ENCODE measurements at regions not wholly inside any gene's neighbourhood (a gene's known extent, or its start where the extent isn't known, plus 50 kb on each side); places are given as distances from the start of the nearest gene placed in this dataset.

DNA sequence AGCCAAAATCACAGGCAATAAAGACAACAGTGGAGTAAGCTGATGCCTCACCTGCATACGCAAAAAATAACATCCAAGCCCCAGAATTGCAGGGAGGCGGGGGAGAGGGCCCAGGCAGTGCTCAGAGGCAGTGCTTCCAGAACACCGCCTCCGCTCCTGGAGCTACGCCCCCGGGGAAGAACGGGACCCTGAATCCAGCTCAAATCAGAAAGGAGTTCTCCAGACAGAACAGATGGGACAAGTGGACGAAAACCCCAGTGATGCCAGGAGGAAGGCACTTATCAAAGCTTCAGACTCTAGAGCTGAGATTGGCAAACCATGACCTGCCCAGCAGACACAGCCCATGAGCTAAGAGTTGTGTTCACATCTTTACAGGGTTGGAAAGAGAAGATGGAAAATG is 683.9 kb downstream of the TBC1D22A start:
- in situ Hi-C loops (cut with HindIII; ENCODE audit: low pct_unique_long_range_greater_than_20kb, low sequenced_read_pairs) = no loop called here
- no peak for DNase-seq (ENCODE audit: low read depth, low spot score)

DNA sequence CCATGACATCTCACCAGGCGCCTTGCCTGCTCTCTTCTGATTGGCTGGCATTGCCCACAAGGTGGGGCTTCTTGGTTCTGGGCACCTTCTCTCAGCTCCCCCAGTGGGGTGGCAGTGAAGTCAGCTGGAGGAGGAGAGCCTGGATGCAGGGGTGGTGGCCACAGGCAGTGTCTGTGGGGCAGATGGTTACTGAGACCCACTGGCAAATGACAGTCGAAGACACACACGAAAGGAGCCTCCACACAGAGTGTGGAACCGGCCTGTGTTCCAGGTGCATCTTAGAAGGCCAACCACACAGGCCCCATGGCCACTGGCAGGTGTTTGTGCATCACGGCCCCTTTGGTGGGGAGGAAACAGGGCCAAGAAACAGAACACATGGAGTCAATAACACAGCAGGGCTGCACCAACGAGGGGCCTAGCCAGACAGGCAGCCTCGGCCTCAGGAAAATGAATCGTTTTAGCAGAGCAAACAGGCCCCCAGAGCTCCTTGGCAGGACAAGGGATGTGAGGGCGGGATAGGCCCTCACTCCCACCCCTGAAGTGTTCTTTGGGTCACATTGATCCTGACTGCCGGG is 683.4 kb downstream of the TBC1D22A start:
- in situ Hi-C loops (cut with HindIII; ENCODE audit: low pct_unique_long_range_greater_than_20kb, low sequenced_read_pairs) = no loop called here
- DNase-seq (ENCODE audit: low read depth, low spot score) = no peak

DNA sequence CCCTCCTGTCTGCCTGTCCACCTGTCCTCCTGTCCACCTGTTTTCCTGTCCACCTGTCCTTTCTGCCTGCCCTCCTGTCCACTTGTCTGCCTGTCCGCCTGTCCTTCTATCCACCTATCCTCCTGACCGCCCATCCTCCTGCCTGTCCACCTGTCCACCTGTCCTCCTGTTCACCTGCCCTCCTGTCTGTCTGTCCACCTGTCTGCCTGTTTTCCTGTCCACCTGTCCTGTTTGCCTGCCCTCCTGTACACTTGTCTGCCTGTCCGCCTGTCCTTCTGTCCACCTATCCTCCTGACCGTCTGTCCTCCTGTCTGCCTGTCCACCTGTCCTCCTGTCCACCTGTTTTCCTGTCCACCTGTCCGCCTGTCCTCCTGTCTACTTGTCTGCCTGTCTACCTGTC is 682.8 kb downstream of the TBC1D22A start:
- in situ Hi-C loops (cut with HindIII; ENCODE audit: low pct_unique_long_range_greater_than_20kb, low sequenced_read_pairs) = no loop called here

DNA sequence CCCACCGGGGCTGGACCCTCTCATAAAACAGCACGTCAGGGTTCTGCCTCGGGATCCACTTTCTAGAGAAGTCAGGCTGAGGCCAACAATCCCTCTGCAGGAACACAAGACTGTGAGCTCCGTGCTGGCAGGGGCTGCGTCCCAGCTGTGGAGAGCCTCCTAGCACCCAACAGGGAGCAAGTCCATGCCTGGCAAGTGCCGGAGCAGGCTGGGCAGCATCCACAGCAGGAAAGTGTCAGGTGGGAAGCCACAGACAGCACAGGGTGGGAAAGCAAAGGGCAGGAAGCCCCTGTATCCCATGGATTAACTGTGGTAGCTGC is 682.3 kb downstream of the TBC1D22A start:
- DNase-seq (ENCODE audit: low read depth, low spot score) = no peak
- in situ Hi-C loops (cut with HindIII; ENCODE audit: low pct_unique_long_range_greater_than_20kb, low sequenced_read_pairs) = no loop called here

More for the DNA sequence above, 682.8 kb downstream of the TBC1D22A start:
- DNase-seq (ENCODE audit: low read depth, low spot score) = no peak

DNA sequence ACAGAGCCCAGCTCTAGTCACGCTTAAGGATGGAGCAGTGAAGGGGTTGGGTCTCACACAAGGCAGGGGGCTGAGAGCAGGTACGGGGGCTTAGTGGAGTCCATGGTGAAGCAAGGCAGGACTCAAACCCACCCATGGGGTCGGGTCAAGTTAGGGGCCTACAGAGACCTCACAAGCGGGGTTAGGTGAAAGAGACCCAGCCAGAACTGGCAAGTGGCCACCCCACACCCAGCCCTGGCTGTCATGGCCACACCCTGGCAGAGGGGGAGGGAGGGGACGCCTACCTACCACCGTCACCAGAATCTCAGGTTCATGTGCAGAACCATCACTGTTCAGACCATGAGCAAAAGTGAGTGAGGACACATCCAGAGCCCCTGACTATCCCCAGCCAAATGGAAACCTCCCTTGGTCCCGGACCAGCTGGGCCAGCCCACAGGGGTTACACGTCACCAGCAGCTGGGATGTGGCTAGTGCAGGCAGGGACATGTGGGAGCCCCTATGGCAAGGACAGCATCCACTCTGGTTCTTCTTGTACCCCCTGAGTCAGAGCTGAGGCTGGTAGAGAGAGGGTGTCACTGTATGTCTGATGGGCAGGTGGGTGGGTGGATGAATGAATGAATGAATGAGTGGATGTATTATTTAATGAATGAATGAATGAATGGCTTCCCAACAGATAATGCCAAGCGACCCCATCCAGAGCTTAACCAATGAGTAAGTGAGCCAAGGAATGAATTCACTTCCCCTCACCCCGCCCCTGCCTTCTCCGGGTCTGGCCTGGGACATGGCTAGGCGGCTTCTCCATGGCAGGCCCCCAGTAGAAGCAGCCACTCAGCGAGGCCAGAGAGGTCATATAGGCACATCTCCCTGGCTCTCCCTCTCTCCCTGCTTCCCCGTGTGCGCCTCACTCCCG is 681.6 kb downstream of the TBC1D22A start:
- in situ Hi-C loops (cut with HindIII; ENCODE audit: low pct_unique_long_range_greater_than_20kb, low sequenced_read_pairs) = no loop called here
- no peak for DNase-seq (ENCODE audit: low read depth, low spot score)

DNA sequence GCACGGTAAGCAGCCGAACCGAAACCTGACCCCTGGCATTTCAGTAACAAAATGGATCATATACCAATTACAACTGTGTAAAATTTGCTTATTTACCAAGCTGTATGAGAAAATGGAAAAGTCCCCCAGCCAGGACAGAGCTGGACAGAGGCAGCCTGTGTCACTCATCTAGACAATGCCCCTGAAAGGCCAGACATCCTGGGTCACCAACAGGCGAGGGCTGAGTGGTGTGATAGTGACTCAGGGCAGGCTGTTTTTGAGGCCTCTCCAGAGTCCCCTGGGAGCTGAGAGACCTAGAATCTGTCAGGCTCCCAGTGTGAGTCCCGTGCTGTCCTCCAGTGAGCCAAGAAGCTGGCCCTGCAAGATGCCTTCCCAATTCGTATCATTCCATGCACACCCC is 680.4 kb downstream of the TBC1D22A start:
- in situ Hi-C loops (cut with HindIII; ENCODE audit: low pct_unique_long_range_greater_than_20kb, low sequenced_read_pairs) = no loop called here
- DNase-seq (ENCODE audit: low read depth, low spot score) = no peak

DNA sequence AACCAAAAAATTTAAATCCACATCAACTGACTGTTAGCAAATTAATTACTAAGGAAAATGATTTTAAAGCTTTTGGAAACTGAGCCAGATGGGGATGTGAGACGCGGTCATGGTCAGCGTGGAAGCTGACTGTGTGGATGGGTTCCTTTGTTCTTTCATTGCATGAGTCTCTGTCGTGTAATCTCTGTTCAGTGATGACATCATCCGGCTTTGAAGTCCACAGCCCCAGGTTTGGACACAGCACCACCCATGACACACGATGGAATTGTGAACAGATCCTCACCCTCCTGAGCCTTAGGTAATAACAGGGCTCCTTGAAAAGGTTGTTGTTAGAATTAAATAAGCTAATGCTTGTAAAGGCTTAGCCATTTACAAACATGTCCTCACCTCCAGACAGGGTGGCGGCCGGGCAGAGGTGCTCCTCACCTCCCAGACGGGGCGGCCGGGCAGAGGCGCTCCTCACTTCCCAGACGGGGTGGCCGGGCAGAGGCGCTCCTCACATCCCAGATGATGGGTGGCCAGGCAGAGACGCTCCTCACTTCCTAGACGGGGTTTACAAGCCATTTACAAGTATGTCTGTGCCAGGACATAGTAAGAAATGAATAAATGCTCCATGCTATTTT is 677.3 kb downstream of the TBC1D22A start:
- no peak for DNase-seq (ENCODE audit: low read depth, low spot score)
- in situ Hi-C loops (cut with HindIII; ENCODE audit: low pct_unique_long_range_greater_than_20kb, low sequenced_read_pairs) = no loop called here

DNA sequence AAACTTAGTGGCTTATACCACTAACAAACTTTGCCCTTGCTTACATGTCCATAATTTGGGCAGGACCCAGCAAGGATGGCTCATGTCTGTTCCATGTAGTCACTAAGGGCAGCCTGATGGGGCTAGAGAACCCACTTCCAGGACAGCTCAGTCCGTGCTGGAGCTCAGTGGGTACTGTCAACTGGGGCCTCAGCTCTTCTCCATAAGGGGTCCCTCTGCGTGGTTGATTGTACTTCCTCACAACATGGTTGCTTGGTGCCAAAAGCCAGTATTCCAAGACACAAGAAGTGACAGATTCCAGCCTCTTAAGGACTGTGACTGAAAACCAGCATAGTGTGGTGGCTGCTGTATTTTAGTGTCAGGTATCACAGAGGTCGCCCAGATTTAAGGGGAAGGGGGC is 675.2 kb downstream of the TBC1D22A start:
- DNase-seq (ENCODE audit: low read depth, low spot score) = no peak
- in situ Hi-C loops (cut with HindIII; ENCODE audit: low pct_unique_long_range_greater_than_20kb, low sequenced_read_pairs) = no loop called here

DNA sequence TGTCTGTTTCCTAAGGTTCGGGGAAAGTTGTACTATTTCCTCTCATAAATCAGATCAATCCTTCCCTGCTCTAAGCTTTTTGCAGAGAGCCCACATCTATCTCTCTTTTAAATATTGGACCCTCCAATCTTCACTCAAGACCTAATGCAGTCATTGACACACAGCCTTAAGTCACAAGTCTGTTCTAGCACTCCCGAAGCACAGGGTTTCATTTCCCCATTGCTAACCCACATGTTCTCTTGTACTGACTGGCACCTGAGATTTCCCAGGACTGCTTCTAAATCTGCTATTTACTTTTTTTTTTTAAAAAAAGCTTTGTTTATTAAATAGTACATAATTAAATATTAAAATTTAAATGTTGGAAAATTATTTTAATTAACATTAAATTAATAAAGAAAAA is 674.7 kb downstream of the TBC1D22A start:
- in situ Hi-C loops (cut with HindIII; ENCODE audit: low pct_unique_long_range_greater_than_20kb, low sequenced_read_pairs) = no loop called here

DNA sequence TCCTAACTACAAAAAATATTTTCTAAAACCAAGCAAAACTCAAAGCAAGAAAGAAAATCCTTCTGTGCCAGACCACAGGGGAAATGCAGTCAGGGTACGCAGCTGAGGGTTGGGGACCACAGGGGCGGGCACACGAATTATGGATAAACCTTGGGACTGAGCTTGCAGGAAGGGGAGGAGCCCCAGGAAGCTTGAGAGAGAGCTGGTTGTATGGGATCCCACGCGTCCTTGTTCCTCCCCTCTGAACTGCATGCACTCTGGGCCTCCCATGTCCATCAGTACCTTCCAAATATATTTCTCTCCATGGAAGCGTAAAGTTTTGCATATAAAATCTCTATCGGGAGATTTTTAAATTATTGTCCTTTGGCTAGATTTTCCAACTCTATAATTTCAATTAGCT is 673.4 kb downstream of the TBC1D22A start:
- no peak for DNase-seq (ENCODE audit: low read depth, low spot score)
- in situ Hi-C loops (cut with HindIII; ENCODE audit: low pct_unique_long_range_greater_than_20kb, low sequenced_read_pairs) = no loop called here

More for the DNA sequence above, 674.7 kb downstream of the TBC1D22A start:
- DNase-seq (ENCODE audit: low read depth, low spot score) = no peak

DNA sequence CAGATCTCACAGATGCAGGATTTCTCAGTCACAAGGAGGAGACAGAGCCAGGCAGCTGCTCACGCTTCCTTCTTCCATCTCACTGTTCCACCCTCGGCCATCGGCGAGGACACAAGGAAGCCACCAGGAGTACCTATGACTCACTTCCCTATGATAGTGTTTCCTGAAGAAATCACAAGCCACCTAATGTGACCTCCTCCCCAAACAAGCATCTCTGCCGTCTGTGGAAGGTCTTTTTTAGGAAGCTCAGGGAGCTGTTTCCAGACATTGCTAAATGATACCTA is 672.7 kb downstream of the TBC1D22A start:
- DNase-seq (ENCODE audit: low read depth, low spot score) = no peak
- in situ Hi-C loops (cut with HindIII; ENCODE audit: low pct_unique_long_range_greater_than_20kb, low sequenced_read_pairs) = no loop called here

DNA sequence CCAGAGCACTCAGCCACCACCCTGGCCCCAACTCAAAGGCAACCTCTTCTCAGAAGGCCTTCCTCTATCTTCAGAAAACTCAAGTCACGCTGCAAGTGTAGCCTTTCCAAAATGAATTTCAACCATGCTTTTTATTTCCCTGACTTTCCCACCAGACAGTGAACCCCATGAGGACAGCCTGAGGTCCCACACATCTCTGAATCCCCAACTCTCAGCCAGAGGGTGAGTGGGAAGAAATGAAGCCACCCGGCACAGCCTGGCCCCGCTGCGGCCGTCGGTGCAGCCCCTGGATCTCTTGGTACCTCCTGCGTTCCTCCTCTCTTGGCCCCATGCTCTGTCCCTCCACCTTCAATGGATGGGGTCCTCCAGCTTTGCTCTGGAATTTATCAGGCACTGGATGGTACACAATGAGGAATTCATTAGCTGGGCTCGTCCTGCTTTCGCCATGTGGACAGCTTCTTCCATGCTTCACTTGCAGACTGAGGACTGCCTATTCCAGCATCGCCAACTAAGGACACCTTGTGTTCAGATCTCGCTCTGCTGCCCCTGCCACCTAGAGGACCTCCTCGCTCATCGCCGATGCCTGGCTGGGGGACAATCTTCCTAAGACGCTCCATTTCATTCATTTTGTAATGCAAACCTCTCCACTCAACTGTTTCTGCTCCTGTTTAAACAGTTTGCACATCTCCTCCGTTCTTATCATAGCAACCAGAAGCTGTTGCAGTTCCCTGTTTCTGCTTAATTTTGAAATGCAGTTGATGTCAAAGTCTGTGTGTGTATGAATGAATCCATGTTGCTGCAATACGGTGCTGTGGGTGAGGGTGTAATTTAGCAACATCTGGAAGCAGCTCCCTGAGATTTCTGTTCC is 672.1 kb downstream of the TBC1D22A start:
- in situ Hi-C loops (cut with HindIII; ENCODE audit: low pct_unique_long_range_greater_than_20kb, low sequenced_read_pairs) = no loop called here
- DNase-seq (ENCODE audit: low read depth, low spot score) = peak; percentile 28

DNA sequence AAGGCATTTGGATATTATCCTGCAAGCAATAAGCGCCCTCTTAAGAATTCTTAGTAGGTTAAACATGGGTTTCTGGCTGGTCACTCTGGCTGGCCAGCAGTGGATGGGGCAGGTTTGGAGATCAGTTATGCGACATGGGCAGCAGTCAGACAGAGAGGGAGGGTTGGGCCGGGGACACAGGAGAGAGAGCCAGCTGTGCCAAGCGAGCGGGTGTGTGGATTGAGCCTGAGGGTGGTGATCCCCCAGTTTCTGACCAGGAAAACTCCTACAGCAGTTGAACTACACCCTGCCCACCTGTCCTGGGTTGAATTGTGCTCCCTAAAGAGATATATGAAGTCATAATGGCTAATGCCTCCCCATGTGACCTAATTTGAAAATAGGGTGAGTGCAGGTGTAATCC is 671.2 kb downstream of the TBC1D22A start:
- no peak for DNase-seq (ENCODE audit: low read depth, low spot score)
- in situ Hi-C loops (cut with HindIII; ENCODE audit: low pct_unique_long_range_greater_than_20kb, low sequenced_read_pairs) = no loop called here

DNA sequence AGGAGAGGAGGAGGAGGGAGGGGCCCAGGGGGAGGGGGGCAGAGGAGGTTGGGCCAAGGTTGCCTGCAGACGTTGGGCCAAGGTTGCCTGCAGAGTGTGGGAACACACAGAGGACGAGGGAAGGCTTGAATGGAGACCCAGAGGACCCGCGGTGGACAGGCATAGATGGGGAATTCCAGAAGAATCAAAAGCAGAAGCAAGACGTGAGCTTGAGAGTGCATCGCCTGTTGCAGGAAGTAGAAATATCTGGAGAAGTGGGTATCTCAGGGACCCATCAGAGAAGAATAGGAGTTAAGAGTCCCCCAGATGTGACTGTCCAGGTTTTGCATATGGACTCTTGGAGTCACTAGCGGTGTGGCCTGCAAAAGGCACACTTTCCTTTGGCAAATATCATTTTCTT is 670.2 kb downstream of the TBC1D22A start:
- in situ Hi-C loops (cut with HindIII; ENCODE audit: low pct_unique_long_range_greater_than_20kb, low sequenced_read_pairs) = no loop called here

DNA sequence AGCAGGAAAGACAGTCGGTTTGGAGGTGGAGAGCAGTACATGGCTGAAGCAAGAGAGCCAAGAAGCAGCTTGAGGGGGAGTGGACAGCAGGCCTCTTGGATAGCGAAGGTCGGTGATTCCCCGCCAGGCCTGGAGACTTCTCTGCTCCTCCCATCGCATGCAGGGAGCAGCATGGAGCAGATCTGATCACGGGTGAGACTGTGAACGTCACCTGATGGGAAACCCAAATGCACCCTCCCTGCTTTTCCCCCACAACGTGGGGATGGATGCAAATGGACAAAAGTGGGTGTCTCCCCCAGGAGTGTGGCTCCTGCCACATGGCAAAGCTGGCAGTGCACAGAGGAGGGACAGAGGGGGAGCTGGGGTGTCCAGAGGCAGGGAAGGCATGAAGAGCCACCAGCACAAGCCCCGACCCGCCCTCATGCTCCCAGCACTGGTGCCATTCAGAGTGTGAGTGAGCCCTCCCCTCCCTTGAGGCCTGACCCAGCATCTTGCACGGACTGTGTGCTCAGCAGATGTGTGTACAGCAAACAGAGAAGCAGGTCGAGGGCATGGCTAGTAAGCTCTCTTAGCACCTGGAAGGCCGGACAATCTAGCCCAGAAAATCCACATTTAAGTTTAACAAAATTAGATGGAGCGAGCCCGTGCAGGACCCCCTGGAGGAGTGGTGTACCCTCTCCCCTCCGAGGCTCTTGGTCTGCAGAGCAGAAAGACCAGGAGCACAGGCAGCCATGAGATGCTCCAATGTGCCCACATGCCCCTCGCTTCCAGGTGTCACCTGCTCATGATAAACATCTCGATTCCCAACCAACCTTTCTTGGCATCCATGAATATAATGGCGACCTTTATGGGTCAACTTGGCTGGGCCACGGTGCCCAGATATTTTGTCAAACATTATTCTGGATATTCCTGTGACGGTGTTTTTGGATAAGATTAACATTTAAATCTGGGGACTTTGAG is 661.7 kb downstream of the TBC1D22A start:
- no peak for DNase-seq (ENCODE audit: low read depth, low spot score)
- in situ Hi-C loops (cut with HindIII; ENCODE audit: low pct_unique_long_range_greater_than_20kb, low sequenced_read_pairs) = no loop called here

More for the DNA sequence above, 670.2 kb downstream of the TBC1D22A start:
- DNase-seq (ENCODE audit: low read depth, low spot score) = no peak

DNA sequence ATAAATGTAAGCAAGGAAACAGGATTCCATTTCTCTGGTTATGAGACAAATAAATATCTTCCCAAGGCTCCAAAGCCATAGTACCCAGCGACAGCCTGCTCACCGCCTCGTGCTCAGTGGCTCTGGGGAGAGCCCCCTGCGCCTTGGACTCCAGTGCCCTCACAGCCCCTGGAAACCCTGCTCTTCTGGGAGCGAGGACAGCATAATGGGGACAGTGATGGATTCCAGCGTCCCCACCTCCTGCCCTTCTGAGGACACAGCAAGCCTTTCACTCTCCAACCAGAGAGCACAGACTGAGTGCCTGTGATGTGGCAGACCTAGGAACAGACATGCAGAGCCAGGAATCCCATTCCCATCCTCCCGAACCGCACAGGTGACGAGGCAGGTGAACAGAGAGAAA is 660.8 kb downstream of the TBC1D22A start:
- no peak for DNase-seq (ENCODE audit: low read depth, low spot score)

DNA sequence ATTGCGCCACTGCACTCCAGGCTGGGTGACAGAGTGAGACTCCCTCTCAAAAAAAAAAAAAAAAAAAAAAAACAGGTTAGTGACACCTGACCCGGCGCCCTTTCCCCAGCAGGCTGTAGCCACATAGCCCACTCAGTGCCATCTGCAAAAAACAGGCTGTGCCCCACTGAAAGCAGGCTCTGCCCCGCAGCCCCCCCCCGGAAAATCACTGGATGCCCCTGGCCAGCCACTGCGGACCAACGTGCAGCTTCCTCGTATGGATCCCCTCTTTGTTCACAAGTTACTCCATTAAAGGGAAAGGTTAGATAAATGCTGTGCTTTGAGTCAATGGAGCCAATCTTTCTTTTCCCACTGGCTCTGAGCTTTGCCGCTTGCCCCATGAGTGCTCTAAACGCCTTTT is 660.3 kb downstream of the TBC1D22A start:
- in situ Hi-C loops (cut with HindIII; ENCODE audit: low pct_unique_long_range_greater_than_20kb, low sequenced_read_pairs) = no loop called here
- DNase-seq (ENCODE audit: low read depth, low spot score) = no peak

More for the DNA sequence above, 660.8 kb downstream of the TBC1D22A start:
- in situ Hi-C loops (cut with HindIII; ENCODE audit: low pct_unique_long_range_greater_than_20kb, low sequenced_read_pairs) = no loop called here

Data from SK-MEL-5 (cell line).